NCI-H2107 treated with DMSO at 0.1 percent for 48 hours (cell line): ENCODE measurements at regions not wholly inside any gene's neighbourhood (a gene's known extent, or its start where the extent isn't known, plus 50 kb on each side); places are given as distances from the start of the nearest gene placed in this dataset.

Source experiments
- DNase-seq: peaks from one replicate; lab custom pipeline; 2025; ENCODE audit not compliant: unreplicated experiment; lab: John Stamatoyannopoulos, UW

DNA sequence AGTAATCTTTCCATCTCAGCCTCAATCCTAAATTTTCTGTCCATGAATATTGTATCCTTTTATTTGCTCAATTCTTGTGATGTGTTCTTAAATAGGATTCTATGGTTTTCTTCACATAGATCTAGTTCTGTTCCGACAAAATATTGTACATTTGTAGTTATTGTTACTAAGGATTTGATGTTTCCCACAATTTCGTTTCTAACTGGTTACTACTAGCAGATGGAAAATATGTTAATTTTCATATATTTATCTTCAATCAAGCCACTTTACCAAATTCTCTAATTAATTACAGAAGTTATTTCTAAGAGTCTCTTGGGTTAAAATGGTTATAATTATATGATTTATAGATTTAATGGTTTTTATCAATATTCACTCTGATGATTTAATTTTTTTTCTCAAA, 60.3 kb downstream of the SEC61B start:
- DNase-seq = no peak

DNA sequence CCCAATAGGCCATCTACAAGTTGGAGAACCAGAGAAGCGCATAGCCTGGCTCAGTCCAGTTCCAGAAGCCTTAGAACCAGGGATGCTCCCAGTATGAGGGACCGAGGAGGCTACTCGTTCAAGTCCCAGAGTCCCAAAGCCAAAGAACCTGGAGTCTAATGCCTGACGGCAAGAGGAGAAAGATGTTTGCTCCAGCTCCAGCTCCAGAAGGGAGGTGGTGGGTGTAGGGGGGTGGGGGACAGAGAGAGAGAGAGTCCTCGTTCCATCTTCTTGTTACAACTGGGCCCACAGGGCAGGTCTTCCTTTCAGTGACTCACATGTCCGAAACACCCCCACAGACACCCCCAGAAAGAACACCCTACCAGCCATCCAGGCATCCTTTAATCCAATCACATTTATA, 63.9 kb downstream of the SEC61B start:
- no peak for DNase-seq

DNA sequence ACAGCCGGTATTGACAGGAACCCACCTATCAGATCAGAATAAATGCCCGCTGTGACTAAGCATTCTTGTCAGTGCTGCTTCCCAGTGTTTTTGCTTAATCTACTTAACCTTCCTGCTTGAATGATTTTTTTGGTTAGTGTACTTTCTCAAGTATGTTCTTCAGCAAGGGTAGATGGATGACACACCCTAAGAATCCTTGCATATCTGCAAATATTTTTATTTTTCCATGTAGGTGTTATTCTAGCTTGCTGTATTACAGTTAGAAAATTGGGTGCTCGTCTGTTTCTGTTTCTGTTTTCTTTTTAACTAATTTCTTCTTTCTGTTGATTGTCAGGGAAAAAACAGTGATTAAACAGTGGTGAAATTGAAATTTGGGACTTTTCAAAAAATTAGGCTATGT, 64.5 kb downstream of the SEC61B start:
- no peak for DNase-seq

GRCh38 chr9:99287641-99288040, 65.6 kb downstream of the SEC61B start:
- no peak for DNase-seq

- no peak for DNase-seq
Measured at GRCh38 chr9:99288830-99289229, 66.7 kb downstream of the SEC61B start.

GRCh38 chr9:99294850-99295461, 72.9 kb downstream of the SEC61B start:
- no peak for DNase-seq

DNA sequence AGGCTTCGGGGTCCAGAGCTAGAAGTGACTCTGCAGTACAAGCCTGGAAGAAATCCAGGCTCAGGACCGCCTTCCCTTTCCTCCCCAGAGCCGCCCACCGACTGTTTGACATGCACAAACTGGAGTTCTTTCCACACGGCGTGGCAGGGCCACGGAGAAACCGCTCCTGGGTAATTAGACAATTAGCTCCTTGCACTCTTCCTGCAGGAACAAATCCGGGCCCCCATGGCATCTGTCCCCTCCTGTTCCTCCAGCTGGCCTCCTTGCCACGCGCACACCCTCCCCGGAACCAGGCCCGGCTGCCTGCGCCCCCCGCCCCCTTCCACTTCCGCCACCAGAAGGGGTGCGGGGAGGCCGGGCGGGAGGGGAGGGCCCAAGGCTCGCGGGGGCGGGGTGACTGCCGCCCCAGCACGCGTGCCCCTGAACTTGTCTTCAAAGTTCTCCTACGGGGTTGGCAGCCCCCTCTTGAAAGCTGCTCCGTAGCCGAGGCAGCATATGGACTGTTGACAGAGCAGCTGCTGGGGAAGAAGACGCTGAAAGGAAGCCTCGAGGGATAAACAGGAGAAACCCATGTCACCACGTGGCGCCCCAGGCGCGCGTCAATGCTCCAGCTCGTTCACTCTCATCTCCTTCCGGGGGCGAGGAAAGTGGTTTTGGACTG, 74.3 kb downstream of the SEC61B start:
- no peak for DNase-seq

DNA sequence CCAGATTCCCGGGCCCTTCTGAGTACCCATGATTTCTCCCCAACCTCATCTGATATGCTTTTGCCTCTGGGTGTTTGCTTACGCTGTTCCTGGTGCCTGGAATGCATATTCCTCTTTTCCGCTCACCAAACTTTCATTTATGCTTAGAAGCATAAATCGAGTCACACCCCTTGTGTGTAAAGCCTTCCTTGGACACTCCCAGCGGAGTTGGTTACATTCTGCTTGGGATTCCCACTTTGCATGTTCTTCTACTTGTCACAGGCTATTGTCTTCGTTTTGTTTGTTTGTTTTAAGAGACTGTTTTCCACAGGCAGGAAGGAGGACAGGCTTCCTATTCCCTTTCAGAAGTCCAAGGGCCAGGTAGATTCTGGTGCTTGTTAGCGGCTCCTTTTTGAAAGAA, 76.5 kb downstream of the SEC61B start:
- DNase-seq = no peak

- no peak for DNase-seq
Measured at GRCh38 chr9:99299211-99300102, 77.4 kb downstream of the SEC61B start.

- no peak for DNase-seq
Measured at GRCh38 chr9:99300103-99300439, 78.0 kb downstream of the SEC61B start.

GRCh38 chr9:99300603-99301002, 78.5 kb downstream of the SEC61B start:
- DNase-seq = no peak

DNA sequence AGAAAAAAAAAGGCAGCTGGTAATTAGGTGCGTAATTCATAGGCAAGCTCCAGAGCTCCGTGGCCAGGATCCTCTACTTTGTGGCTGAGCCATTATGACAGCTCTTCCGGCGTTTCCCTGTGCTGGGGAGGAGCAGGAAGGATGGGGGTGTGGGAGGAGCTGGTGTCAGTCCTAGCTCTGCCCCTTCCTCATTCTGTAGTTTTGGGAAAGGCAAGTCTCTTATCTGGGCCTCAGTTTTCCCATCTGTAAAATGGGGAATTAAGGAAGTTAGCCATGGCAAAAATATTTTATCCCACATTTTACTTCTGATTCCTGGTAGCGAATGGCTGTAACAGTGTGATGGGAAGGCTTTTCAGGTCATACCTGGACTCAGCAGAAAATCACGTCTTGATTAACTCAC, 81.1 kb downstream of the SEC61B start:
- DNase-seq = no peak

- DNase-seq = no peak
Measured at GRCh38 chr9:99305124-99305523, 83.0 kb downstream of the SEC61B start.

DNA sequence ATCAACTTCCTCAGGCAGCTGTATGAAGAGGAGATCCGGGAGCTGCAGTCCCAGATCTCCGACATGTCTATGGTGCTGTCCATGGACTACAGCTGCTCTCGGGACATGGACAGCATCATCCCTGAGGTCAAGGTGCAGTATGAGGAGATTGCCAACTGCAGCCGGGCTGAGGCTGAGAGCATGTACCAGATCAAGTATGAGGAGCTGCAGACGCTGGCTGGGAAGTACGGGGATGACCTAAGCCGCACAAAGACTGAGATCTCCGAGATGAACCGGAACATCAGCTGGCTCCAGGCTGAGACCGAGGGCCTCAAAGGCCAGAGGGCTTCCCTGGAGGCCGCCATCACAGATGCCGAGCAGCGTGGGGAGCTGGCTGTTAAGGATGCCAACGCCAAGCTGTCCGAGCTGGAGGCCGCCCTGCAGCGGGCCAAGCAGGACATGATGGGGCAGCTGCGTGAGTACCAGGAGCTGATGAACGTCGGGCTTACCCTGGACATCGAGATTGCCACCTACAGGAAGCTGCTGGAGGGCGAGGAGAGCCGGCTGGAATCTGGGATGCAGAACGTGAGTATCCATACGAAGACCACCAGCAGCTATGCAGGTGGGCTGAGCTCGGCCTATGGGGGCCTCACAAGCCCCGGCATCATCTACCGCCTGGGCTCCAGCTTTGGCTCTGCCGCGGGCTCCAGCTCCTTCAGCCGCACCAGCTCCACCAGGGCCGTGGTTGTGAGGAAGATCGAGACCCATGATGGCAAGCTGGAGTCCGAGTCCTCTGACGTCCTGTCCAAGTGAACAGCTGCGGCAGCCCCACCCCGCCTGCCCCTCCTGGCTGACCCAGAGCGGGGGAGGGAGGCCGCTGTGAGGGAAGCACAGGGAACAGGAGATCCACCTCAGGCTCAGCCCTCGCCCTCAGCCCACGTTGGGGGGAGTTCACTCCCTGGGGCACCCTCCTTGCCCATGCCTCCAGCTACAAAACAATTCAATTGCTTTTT, 84.0 kb downstream of the SEC61B start:
- DNase-seq = no peak

GRCh38 chr9:99307851-99308250, 85.8 kb downstream of the SEC61B start:
- DNase-seq = no peak

DNA sequence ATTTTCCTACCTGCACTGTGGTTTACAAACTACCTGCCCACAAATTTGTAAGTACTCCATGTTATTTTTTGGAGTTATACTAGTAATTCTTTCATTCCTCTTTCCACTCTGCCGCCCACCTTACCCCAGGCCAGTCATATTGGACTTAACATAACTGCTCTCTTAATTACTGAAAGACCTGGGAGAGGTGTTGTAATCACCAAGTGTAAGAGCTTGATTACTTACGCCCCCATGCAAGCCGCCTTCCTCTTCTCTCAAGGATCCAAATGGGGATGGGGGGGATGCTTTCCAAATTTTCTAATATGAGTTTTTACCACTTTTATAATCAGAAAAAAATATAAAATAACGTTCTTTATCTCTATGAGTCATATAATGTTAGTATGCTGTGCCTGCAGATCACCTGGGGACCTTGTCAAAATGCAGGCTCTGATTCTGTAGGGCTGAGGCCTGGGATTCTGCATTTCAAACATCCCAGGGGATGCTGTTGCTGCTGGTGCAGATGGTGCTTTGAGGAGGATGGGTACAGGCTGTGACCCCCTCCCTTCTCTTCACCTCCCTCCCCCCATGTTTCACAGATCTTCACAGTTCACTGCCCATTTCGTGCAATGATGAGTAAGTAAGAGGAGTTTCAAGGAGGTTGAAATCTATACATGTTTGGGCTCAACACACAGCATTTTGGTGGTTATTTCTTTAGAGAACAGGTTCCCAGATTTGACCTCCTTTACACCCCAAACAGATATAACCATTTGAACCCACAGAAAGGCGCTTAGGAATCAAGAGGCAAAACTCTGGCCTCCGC, 87.3 kb downstream of the SEC61B start:
- DNase-seq = no peak

DNA sequence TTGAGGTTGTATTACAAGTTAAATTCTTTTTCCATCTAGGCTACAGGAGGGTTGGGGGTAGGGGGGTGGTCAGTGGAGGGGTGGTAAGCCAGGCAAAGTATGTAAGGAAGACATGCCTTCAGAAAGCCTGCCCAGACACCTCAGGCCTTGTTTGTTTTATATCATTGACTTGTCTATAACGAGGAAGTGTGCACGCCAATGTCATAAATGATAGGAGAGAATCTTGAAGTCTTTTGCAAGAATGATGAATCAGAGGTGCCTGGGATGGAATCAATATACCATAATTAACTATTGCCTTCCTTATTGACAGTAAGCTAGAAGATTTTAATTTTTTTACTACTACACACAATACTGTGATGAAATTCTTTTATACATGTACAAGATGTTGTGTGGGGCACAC, 90.7 kb downstream of the SEC61B start:
- DNase-seq = no peak

DNA sequence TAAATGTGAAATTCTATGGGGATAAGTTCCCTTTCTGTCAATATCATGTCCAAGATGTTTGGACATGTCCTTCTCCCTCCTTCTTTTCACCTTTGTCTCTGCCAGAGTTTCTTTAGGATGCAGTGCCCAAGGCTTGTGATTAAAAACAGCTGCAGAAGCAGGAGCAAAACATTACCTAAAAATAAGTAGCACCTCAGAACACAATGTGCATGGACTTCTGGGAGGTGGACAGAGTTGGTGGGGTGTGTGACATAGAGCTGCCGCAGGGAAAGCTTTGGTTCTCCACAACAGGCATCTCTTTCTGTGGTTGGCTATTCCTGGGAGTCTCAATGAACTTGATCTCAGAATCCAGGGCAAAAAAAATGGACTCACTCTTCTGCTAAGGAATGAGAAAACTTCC, 97.0 kb downstream of the SEC61B start:
- no peak for DNase-seq

- DNase-seq = no peak
Measured at GRCh38 chr9:99322299-99322698, 100.2 kb downstream of the SEC61B start.
